Activated CD8-positive, alpha-beta memory T cell treated with anti-CD3 and anti-CD28 coated beads, Interleukin-2, amount 50 U/mL, for 48 hours (primary cell): ENCODE measurements at regions not wholly inside any gene's neighbourhood (a gene's known extent, or its start where the extent isn't known, plus 50 kb on each side); places are given as distances from the start of the nearest gene placed in this dataset.

ENCODE experiments used
- DNase-seq: peaks from one replicate; pipeline ENCODE4 v3.0.0-alpha.2; 2020

- DNase-seq, result no peak
Measured at GRCh38 chr13:103873725-103874124, 807.5 kb upstream of the SLC10A2 start.

DNA sequence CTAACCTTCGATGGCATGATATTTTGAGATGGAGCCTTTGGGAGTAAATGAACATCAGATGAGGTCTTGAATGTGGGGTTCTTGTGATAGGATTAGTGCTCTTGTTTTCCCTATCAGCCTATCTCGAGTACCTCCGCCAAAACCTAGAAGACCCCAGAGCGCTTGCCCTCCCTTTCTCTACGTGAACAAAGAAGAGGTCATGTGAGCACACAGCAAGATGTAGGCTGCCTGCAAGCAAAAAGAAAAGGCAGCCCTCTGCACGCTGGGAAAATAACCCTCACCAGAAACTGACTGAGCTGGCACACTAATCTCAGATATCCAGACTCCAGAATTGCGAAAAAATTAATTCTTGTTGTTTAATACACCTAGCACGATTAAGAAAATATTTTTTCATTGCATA is 799.8 kb upstream of the SLC10A2 start:
- no peak for DNase-seq

DNA sequence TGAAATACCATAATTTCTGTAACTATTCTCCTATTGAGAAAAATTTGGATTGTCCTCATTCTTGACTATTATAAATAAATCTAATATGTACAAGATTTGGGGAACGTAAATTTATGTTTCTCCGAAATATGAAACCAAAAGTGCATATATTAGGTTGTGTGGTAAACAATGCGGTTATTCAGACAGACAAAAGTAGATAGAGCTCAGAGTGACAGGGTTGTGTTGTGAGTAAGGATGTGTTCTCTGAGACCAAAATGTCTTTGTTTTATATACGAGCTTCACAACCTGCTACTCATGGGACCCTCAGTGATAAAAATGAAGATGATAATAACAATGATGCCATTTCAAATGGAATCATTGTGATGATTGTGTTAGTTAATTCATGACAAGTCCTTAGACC is 796.3 kb upstream of the SLC10A2 start:
- no peak for DNase-seq

DNA sequence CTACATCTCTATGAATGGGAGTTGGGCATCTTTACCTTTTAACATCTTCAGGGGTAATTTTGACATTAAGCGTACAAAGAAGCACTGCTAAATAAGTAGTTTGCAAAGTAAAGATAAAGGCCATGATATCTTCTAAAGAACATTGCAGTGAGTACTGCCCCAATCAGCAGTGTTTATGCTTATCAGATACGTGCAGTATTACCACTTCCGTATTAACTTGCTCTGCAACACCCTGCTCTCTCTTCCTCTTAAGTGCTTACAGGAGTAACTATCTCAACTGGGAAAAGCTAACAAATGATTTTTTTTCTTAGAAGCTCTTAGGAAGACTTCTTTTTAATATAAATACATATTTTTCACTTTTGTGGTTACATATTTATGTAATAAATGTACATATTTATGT is 793.7 kb upstream of the SLC10A2 start:
- no peak for DNase-seq

- DNase-seq, result no peak
Measured at GRCh38 chr13:103852036-103852435, 785.8 kb upstream of the SLC10A2 start.

DNA sequence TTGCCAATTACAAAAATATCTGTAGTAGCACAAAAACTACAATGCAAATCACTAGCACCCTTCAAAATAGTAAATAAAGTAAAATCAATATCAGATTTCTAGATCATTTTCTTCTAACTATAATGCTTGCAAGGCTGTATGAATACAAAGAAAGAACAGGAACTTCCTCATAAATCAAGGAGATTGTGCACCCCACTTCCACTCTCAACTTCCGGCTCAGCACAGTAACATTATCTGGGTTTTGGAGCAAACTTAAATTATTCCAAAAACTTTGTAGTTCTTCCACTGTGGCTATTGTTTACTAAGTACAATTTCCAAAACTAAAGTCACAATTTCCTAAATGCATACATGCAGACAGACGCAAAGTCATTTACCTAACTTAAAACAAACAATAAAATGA is 778.3 kb upstream of the SLC10A2 start:
- DNase-seq, result no peak

- no peak for DNase-seq
Measured at GRCh38 chr13:103839460-103839859, 773.2 kb upstream of the SLC10A2 start.

GRCh38 chr13:103835052-103835451 is 768.8 kb upstream of the SLC10A2 start:
- DNase-seq, result no peak

- DNase-seq, result no peak
Measured at GRCh38 chr13:103833294-103833852, 767.2 kb upstream of the SLC10A2 start.

DNA sequence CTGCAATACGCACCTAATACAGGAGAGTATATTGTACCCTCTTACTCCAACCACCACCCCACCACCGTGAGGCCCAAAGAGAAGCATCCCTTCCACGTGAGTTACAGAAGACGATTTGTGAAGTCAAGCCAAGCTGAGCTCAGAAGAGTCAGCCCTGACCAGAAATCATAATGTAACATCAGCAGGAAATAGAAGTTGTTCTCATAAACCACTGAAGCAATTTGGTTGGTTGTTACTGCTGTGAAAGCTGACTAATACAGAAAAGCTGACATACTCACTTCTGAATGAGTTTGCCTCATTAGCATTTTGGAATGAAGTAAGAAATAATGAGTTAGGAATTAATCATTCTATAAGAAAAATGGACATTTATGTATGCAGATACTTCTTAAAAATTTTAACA is 749.4 kb upstream of the SLC10A2 start:
- no peak for DNase-seq

DNA sequence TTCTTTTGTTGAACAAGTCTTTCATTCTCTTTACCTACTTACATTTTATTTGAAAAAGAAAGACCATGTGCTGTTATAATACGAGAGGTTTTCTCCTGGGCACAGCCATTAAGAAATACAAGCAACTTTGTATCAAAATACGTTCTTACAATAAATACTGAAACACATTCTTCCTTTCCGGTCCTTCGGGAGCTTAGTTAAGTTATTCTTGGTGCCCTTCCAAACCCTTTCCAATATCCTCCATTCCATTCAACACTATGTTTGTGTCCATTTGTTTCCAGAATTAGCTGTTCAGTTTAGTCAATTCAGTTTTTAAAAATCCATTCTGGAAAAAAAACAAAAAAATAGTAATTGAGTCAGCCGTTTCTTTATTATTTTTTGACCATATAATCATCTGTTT is 746.8 kb upstream of the SLC10A2 start:
- DNase-seq, result no peak

GRCh38 chr13:103812558-103812957 is 746.3 kb upstream of the SLC10A2 start:
- DNase-seq, result no peak

DNA sequence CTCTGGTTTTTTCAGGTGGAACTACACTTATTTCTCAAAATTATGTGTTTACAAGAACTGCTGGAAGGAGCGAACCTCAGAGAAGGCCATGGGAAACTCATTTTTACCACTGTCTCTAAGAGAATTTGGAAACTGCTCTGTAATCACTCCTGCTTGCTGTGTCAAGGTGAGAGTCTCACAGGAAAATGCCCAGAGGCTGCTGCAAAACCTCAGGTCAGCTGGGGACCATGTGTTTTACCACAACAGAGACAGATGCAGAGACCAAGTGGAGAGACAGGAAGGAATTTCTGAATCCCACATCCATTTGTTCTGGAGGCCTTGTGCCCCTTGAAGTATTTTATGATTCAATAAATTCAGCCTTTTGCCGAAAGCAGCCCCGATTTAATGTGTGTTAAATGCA is 743.8 kb upstream of the SLC10A2 start:
- no peak for DNase-seq

DNA sequence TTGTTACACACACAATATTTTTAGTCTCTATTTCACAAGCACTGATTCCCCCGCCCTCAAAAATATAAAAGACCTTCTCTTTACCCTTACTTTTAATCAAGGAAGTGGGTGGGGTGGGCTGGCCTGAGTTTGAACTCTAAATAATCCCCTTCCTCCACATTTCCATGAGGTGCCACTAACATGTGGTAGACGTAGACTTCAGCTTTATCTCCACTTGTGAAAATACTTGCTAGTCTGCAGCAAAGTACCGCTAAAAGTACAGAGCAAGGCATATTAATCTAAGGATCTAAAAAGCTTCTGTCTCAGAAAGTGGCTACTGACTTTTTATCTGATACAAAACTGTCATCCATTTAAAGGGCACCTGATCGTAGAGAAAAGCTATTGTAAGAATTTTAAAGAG is 739.6 kb upstream of the SLC10A2 start:
- DNase-seq, result no peak

DNA sequence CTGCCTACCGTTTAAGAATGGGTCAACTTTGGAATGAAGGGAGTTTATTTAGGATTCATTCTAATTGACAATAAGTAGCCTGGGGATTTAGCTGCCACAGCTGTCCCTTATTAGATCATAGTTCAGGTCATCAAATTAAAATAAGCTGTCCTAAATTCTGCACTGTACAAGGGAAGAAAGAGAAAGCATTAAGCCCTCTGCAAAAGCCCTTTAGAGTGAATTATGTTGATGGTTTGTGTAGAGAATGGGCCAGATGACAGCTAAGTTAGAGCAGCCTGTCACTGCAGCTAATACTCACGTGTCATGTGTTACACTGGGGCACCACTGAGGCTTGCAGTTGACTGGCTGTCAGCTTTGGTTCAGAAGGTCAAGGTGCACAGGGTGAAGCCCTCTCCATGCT is 737.1 kb upstream of the SLC10A2 start:
- DNase-seq, result no peak

- DNase-seq, result no peak
Measured at GRCh38 chr13:103799028-103799427, 732.8 kb upstream of the SLC10A2 start.

DNA sequence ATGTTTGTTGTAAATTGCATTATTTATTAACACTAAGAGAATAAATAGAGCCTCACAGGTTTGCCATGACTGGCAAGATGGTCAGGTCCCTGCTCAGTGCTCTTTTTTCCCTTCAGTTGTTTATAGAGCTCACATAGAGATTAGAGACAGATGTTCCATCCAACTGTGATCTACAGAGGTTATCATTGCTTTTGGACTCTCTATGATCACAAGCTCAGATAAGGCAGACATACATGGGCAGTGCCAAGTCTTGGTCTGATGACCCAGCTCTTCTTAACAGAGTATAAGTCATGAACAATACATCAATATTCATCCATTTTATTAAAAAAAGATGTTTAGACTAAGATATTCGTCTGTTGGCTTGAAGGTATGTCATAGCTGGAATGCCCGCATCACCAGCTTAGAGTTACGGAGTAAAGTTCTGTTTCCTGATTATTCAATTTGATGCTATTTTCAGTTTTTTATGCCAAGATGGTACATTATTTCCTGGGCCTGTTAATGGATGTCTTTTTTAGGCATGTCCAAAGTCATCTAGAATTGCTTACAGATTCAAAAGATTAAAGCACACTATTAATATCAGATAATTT is 729.8 kb upstream of the SLC10A2 start:
- DNase-seq, result no peak

DNA sequence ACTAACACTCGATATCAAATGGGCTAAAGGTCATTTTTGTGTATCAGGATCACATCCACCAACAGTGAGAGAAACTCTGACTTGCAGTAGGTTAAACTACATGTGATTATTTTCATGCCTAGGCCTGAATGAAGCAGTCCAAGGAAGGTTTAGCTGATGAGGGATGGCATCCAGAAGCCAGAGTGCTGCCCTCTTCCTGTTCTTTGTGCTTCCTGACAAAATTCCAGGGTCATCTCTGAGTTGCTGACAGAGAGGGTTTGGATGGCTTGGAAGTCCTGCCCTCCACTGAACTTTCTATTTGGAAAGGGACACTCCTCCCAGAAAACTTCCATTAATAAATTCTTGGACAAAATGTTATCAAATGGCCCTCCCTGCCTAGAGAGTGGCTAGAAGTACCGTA is 728.3 kb upstream of the SLC10A2 start:
- DNase-seq, result no peak

DNA sequence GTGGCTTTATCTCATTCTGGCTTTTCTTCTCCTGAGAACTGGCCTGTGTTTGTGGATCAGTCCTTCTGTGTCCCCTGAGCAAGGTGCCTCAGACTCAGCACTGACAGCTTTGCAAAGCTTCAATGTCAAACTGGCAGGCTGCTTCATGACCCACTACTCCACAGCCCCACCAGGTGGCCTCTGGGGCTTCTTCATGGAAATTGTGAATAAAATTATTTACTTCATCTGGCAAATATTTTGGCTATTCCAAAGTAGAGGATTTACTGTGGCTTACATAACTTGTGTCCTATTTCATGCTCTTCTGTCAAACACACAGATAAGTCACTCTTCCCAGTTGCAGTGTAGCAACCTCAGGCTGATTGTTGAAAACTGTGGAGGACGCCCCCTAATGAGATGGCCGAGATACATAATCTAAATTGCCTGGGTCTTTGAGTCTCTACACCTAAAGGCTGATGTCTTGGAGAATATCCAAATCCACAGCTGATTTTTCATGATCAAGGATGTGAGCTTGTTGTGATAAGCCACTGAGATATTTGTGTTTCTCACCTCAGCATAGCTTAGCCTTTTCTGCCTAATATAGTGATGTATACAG is 721.9 kb upstream of the SLC10A2 start:
- no peak for DNase-seq

- DNase-seq, result no peak
Measured at GRCh38 chr13:103772576-103772975, 706.4 kb upstream of the SLC10A2 start.

DNA sequence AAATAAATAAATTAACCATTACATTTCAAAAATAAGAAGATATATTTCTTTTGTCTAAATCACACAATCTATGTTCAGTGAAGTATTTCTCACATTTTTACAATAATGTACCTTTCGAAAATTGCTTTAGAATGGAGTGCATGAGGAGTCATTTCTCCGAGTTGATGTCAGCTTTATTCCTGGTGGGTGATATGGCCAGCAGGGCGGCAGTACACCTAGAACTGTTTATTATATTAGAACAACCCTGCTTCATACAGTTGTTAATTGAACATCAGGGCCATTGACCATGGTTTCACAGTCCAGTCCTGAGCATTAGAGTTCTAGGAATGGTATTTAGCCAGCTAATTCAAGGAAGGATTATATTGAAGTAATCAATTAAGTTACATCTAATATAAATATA is 696.3 kb upstream of the SLC10A2 start:
- DNase-seq, result no peak

DNA sequence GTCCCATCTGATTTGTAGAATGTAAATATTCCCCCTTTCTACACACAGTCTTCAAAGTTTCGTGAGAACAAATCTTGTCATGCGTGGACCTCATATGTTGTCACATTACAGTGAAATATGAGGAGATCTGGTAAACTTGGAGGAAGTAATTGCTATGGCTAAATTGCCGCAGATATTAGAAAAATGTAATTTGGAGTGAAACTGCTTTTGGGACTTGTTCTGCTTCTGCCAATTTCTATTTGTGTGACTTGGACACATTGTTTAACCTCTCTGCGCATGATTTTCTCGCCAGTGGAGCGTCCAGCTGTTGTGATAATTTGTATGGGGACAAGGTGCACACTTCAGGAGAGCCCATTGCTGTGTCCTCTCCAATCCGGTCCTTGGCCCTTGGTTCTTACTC is 693.1 kb upstream of the SLC10A2 start:
- no peak for DNase-seq

- DNase-seq, result no peak
Measured at GRCh38 chr13:103758222-103758621, 692.0 kb upstream of the SLC10A2 start.

GRCh38 chr13:103757361-103757760 is 691.1 kb upstream of the SLC10A2 start:
- no peak for DNase-seq

DNA sequence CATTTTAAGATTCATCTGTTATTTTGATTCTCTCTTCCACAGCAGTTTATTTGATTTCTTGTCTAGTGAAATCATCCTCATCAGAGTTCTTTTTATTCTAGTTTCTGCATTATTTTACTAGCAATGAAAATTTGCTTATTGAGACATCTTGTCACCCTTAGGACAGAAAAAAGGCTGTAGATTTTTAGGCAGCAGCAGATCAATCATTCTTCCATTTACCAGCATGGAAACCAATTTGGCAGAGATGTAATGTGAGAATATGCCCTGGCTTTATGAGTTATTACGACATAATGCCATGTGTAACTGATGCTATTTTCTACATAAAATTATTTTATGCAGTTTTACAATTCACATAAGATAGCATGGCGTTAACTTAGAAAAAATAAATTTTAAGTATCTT is 688.6 kb upstream of the SLC10A2 start:
- no peak for DNase-seq
